Lower leg skin (tissue), 3 donors: ENCODE measurements at regions not wholly inside any gene's neighbourhood (a gene's known extent, or its start where the extent isn't known, plus 50 kb on each side); places are given as distances from the start of the nearest gene placed in this dataset.

Source experiments
- CTCF ChIP-seq, 3 donors: fragments of 450-650 bp; IDR thresholded peaks; one replicate each; pipeline ENCODE4 v1.5.1; 2016; ENCODE audit warnings: antibody characterized with exemption in 3 of 3, mild to moderate bottlenecking in 3 of 3, moderate library complexity in 2 of 3
- POLR2A ChIP-seq, 2 donors: fragments of 450-650 bp; IDR thresholded peaks; one replicate each; pipeline ENCODE4 v1.6.1; 2016 to 2017; ENCODE audit warnings: antibody characterized with exemption in 2 of 2, mild to moderate bottlenecking in 1 of 2, moderate library complexity in 1 of 2

DNA sequence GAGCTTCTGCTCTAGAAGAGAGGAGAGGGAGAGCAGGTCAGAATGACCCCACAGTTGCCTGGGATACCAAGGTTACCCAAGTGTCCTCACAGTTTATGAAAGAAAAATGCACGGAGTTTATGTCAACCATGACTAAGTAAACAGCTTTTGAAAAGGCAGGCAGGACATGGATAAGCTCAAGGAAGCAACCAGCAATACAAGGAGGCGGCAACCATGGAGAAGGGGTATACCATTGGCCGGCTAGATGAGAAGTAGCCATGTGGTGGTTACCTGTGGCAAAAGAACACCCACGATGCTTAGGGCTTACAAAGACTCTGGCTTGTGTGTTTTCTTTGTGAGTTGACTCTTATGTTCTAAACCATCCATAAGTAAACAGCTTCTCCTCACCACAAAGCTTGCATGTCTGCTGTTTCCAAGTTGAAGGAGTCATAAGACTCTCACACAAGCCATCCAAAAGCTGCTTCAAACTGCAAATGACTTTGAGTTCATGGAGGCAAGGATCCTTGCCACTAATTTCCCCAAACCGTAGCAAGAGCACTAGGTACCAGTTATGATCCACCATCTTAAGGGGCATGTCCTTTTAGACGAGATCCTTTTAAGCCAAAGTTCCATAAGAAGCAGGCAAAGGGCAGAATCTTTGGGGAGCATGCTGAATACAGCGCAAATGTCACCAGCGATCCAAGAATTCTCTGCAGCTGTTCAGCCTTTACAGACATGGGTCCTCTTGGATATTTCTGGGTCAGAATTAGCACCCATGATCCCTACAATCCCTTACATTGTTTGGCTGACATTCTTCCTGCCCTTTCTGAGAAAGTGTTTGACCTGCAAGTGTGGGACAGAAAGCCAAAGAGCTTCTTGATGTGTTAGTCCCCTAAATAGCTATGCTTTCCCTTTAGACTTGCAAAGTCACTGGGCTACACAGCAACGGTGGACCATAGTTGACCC, 74.8 kb upstream of the IPO5 start:
- TF ChIP-seq POLR2A (IDR thresholded peaks at IDR 0.05) (no peak), CTCF (IDR thresholded peaks at IDR 0.05) (no peak)
